HepG2 (cell line): ENCODE measurements at regions not wholly inside any gene's neighbourhood (a gene's known extent, or its start where the extent isn't known, plus 50 kb on each side); places are given as distances from the start of the nearest gene placed in this dataset.

Experiments
- ATAC-seq: fragments of 200-7000 bp; cut with Tn5 transposase; 3 replicates; pipeline ENCODE4 v1.9.1; 2020; ENCODE audit warnings: mild to moderate bottlenecking, moderate library complexity
- BruUV-seq: library from RNA; stranded (reverse); fragments of 400-500 nt; replicated peaks from 2 replicates; lab custom pipeline; 2021; lab: Mats Ljungman, UMichigan
- CTCF ChIA-PET: fragments of 300-600 bp; formaldehyde crosslinking; extraction: SDS; loops from one replicate; lab custom pipeline; 2021; ENCODE audit warnings: low total read pairs, inconsistent platforms, low intra/inter-chr PET ratio; lab: Yijun Ruan, JAX
- POLR2A ChIA-PET: fragments of 350-600 bp; sonication (Branson Sonifier 250); formaldehyde crosslinking; loops from one replicate; lab custom pipeline; 2020; ENCODE audit warnings: antibody characterized with exemption, inconsistent platforms; lab: Yijun Ruan, JAX
- DNase-seq: peaks from one replicate; pipeline ENCODE4 v3.0.0-alpha.2; 2015; ENCODE audit warnings: low spot score
- FAIRE-seq: peaks from 3 replicates; lab custom pipeline; 2011; peaks lifted over from hg19 to GRCh38; lab: Jason Lieb, UNC
- H2AFZ ChIP-seq: one replicate; pipeline ENCODE4 v1.6.1; 2011; ENCODE audit warnings: low read length, inconsistent platforms
- H3K27ac ChIP-seq: fragments of 300-600 bp; 3 replicates; pipeline ENCODE4 v1.8.0; 2011; ENCODE audit warnings: mixed run types, mild to moderate bottlenecking, mixed read lengths, low read length, inconsistent platforms; ENCODE audit not compliant: insufficient read depth; ENCODE audit errors: extremely low read length
- H3K27me3 ChIP-seq, 2 experiments: fragments of 200-600 bp in 1 of 2; 2 replicates in 1 of 2; 3 replicates in 1 of 2; pipeline versions ENCODE4 v1.6.0 to v1.8.0; 2011; ENCODE audit warnings: low read length in 2 of 2, mild to moderate bottlenecking in 2 of 2, moderate library complexity in 2 of 2, inconsistent platforms in 1 of 2; ENCODE audit not compliant: insufficient read depth in 2 of 2, control insufficient read depth in 1 of 2
- H3K36me3 ChIP-seq, 2 experiments: fragments of 200-600 bp in 1 of 2; replicated peaks in 1 of 2; 2 replicates in 1 of 2; 3 replicates in 1 of 2; pipeline versions ENCODE4 v1.5.1 to v1.8.0; 2011; ENCODE audit warnings: low read length in 2 of 2, inconsistent platforms in 1 of 2; ENCODE audit not compliant: insufficient read depth in 2 of 2, control insufficient read depth in 1 of 2
- H3K4me1 ChIP-seq: 2 replicates; pipeline ENCODE4 v1.5.1; 2012; ENCODE audit warnings: low read length, inconsistent platforms; ENCODE audit not compliant: insufficient read depth
- H3K4me2 ChIP-seq: 2 replicates; pipeline ENCODE4 v1.6.0; 2011; ENCODE audit warnings: low read depth, low read length, inconsistent platforms
- H3K4me3 ChIP-seq, 3 experiments: fragments of 200-600 bp in 1 of 3; sonication (generic), shearing (Covaris generic) in 1 of 3; replicated peaks in 1 of 3; 2 replicates each; pipeline ENCODE4 v1.5.1; 2011 to 2016; ENCODE audit warnings: low read length in 3 of 3, inconsistent platforms in 2 of 3, low read depth in 2 of 3, mild to moderate bottlenecking in 2 of 3, control low read depth in 1 of 3, mixed read lengths in 1 of 3; ENCODE audit not compliant: insufficient read depth in 1 of 3
- H3K79me2 ChIP-seq: one replicate; pipeline ENCODE4 v1.6.1; 2011; ENCODE audit warnings: low read length, inconsistent platforms; ENCODE audit not compliant: insufficient read depth
- H3K9ac ChIP-seq: 2 replicates; pipeline ENCODE4 v1.6.0; 2011; ENCODE audit warnings: mild to moderate bottlenecking, low read depth, low read length, inconsistent platforms; ENCODE audit not compliant: insufficient read depth
- H3K9me3 ChIP-seq: 2 replicates; pipeline ENCODE4 v1.5.1; 2012; ENCODE audit warnings: mild to moderate bottlenecking, low read length
- H4K20me1 ChIP-seq: 2 replicates; pipeline ENCODE4 v1.6.0; 2011; ENCODE audit warnings: inconsistent platforms, mild to moderate bottlenecking, low read length, moderate library complexity; ENCODE audit not compliant: insufficient read depth
- ATF7-NPFF ChIP-seq: sonication (generic); formaldehyde crosslinking; IDR thresholded peaks from 2 replicates; pipeline ENCODE4 v1.8.1; 2023; ENCODE audit warnings: mild to moderate bottlenecking, low read depth, missing genetic modification reagents, moderate library complexity
- ETV5 ChIP-seq: IDR thresholded peaks from 2 replicates; pipeline ENCODE4 v1.6.1; 2018; ENCODE audit warnings: missing biosample characterization, missing genetic modification reagents, inconsistent platforms, borderline replicate concordance
- FOXP4 ChIP-seq: sonication (generic); formaldehyde crosslinking; IDR thresholded peaks from 2 replicates; pipeline ENCODE4 v1.4.0; 2020; ENCODE audit warnings: missing genetic modification reagents
- MTERF4 ChIP-seq: sonication (generic); formaldehyde crosslinking; IDR thresholded peaks from 2 replicates; pipeline ENCODE4 v1.8.0; 2023; ENCODE audit warnings: mild to moderate bottlenecking, missing genetic modification reagents
- WGBS: methylation state at CpG from one replicate; pipeline ENCODE4 v1.1.6; 2017; ENCODE audit warnings: low lambda C conversion rate; 5-methylcytosine and 5-hydroxymethylcytosine counted together
- in situ Hi-C: cut with HindIII; loops from 2 replicates; pipeline ENCODE4 v1.10.0; 2017; ENCODE audit warnings: low pct_unique_long_range_greater_than_20kb; ENCODE audit not compliant: extremely low pct_ligation_motif_present
- intact Hi-C: fragments of 100-400 bp; cut with micrococcal nuclease; formaldehyde crosslinking; loops from one replicate; pipeline ENCODE4 v1.10.0; 2022; ENCODE audit not compliant: unreplicated experiment

GRCh38 chr3:55167586-55168317, 239.9 kb upstream of the LRTM1 start:
- Histone ChIP-seq H3K9ac (no peak overlapping the region), H3K4me1 (no peaks in the 10 kb centered on the region), H3K27ac (no peak overlapping the region), H3K4me3 (no peak overlapping the region), H3K36me3 (no peaks in the 10 kb centered on the region), H4K20me1 (no peaks in the 10 kb centered on the region), H3K79me2 (no peaks in the 10 kb centered on the region), H3K9me3 (no peaks in the 10 kb centered on the region), H3K4me2 (no peak overlapping the region), H2AFZ (no peak overlapping the region), H3K27me3 (no peaks in the 10 kb centered on the region)
- intact Hi-C loops: no loop called here
- FAIRE-seq: no peak
- no peak for TF ChIP-seq FOXP4 (CRISPR knock-in tag)
- no peak for TF ChIP-seq ATF7-NPFF (CRISPR knock-in tag)
- no peak for TF ChIP-seq ETV5 (CRISPR knock-in tag)
- TF ChIP-seq MTERF4 (CRISPR knock-in tag): no peak
- no TSS peak for BruUV-seq
- in situ Hi-C loops: no loop called here
- ATAC-seq: no peak
- WGBS: 0% methylated on average over 4 of the region's 4 CpGs
- ChIA-PET CTCF (no interaction called here), POLR2A (no interaction called here)
- no peak for DNase-seq
